ENCODE measurements at regions not wholly inside any gene's neighbourhood (a gene's known extent, or its start where the extent isn't known, plus 50 kb on each side); places are given as distances from the start of the nearest gene placed in this dataset.
A peak's percentile ranks its signal among the peaks of the same experiment; 100 is the strongest.
"Not testable (repeated sequence)": the region's sequence is repeated elsewhere in the genome, so short reads cannot be mapped to it uniquely, and the experiment has no call there.

- not testable (repeated sequence) for DNase-seq (ENCODE audit: low read depth in 2 of 2)
These were observed 51.1 kb upstream of the BNC1 start for GRCh38 chr15:83335542-83335941.

GRCh38 chr15:83339396-83339795 lies 54.9 kb upstream of the BNC1 start:
- no peak for DNase-seq (ENCODE audit: low read depth in 2 of 2)

GRCh38 chr15:83340087-83340486 lies 55.6 kb upstream of the BNC1 start:
- no peak for DNase-seq (ENCODE audit: low read depth in 2 of 2)

- DNase-seq (ENCODE audit: low read depth in 2 of 2), result no peak
These were observed 61.9 kb upstream of the BNC1 start for GRCh38 chr15:83346342-83346741.

GRCh38 chr15:83352119-83352518 lies 67.7 kb upstream of the BNC1 start:
- DNase-seq (ENCODE audit: low read depth in 2 of 2), result no peak

GRCh38 chr15:83356501-83357399 lies 72.3 kb upstream of the BNC1 start:
- DNase-seq (ENCODE audit: low read depth in 2 of 2), result no peak

GRCh38 chr15:83358972-83359564 lies 74.6 kb upstream of the BNC1 start:
- DNase-seq (ENCODE audit: low read depth in 2 of 2), result no peak

GRCh38 chr15:83362706-83363105 lies 78.2 kb upstream of the BNC1 start:
- DNase-seq (ENCODE audit: low read depth in 2 of 2), result no peak

- no peak for DNase-seq (ENCODE audit: low read depth in 2 of 2)
These were observed 80.0 kb upstream of the BNC1 start for GRCh38 chr15:83364501-83364900.

GRCh38 chr15:83365370-83365938 lies 81.0 kb upstream of the BNC1 start:
- no peak for DNase-seq (ENCODE audit: low read depth in 2 of 2)

- no peak for DNase-seq (ENCODE audit: low read depth in 2 of 2)
These were observed 74.7 kb upstream of the SH3GL3 start for GRCh38 chr15:83372434-83372891.

GRCh38 chr15:83378921-83379578 lies 68.1 kb upstream of the SH3GL3 start:
- no peak for DNase-seq (ENCODE audit: low read depth in 2 of 2)

GRCh38 chr15:83379579-83379959 lies 67.6 kb upstream of the SH3GL3 start:
- no peak for DNase-seq (ENCODE audit: low read depth in 2 of 2)

- DNase-seq (ENCODE audit: low read depth in 2 of 2), result no peak
These were observed 67.1 kb upstream of the SH3GL3 start for GRCh38 chr15:83380059-83380458.

- peak; percentile 4 to 18 for DNase-seq (ENCODE audit: low read depth in 2 of 2)
These were observed 66.5 kb upstream of the SH3GL3 start for GRCh38 chr15:83380682-83381081.

GRCh38 chr15:83383608-83384139 lies 63.5 kb upstream of the SH3GL3 start:
- not testable (repeated sequence) for DNase-seq (ENCODE audit: low read depth in 2 of 2)

- DNase-seq (ENCODE audit: low read depth in 2 of 2), result no peak
These were observed 51.0 kb upstream of the SH3GL3 start for GRCh38 chr15:83396101-83396500.

All from stimulated activated CD4-positive, alpha-beta T cell treated with anti-CD3 and anti-CD28 coated beads, Interleukin-15, amount 100 ng/mL, for 48 hours (primary cell).